Effector CD4-positive, alpha-beta T cell (primary cell): ENCODE measurements at regions not wholly inside any gene's neighbourhood (a gene's known extent, or its start where the extent isn't known, plus 50 kb on each side); places are given as distances from the start of the nearest gene placed in this dataset.

Experiments
- DNase-seq: peaks from one replicate; pipeline ENCODE4 v3.0.0-alpha.2; 2020

- no peak for DNase-seq
Measured at GRCh38 chr10:36148207-36148606, 506.1 kb upstream of the FZD8 start.

- no peak for DNase-seq
Measured at GRCh38 chr10:36147529-36147928, 505.4 kb upstream of the FZD8 start.

GRCh38 chr10:36141856-36142560 lies 499.9 kb upstream of the FZD8 start:
- DNase-seq = no peak

GRCh38 chr10:36129051-36129450 lies 487.0 kb upstream of the FZD8 start:
- DNase-seq = no peak

GRCh38 chr10:36126076-36126475 lies 484.0 kb upstream of the FZD8 start:
- DNase-seq = no peak

GRCh38 chr10:36119455-36119854 lies 477.4 kb upstream of the FZD8 start:
- DNase-seq = no peak

GRCh38 chr10:36118314-36118713 lies 476.2 kb upstream of the FZD8 start:
- no peak for DNase-seq

GRCh38 chr10:36117890-36118289 lies 475.8 kb upstream of the FZD8 start:
- DNase-seq = no peak

GRCh38 chr10:36117231-36117630 lies 475.1 kb upstream of the FZD8 start:
- DNase-seq = no peak

GRCh38 chr10:36116731-36117130 lies 474.6 kb upstream of the FZD8 start:
- no peak for DNase-seq

- no peak for DNase-seq
Measured at GRCh38 chr10:36116040-36116439, 473.9 kb upstream of the FZD8 start.

GRCh38 chr10:36115364-36115763 lies 473.3 kb upstream of the FZD8 start:
- no peak for DNase-seq

- no peak for DNase-seq
Measured at GRCh38 chr10:36114913-36115312, 472.8 kb upstream of the FZD8 start.

GRCh38 chr10:36114141-36114540 lies 472.0 kb upstream of the FZD8 start:
- DNase-seq = no peak

- DNase-seq = no peak
Measured at GRCh38 chr10:36111676-36112075, 469.6 kb upstream of the FZD8 start.

GRCh38 chr10:36110097-36110496 lies 468.0 kb upstream of the FZD8 start:
- no peak for DNase-seq

GRCh38 chr10:36109399-36110023 lies 467.4 kb upstream of the FZD8 start:
- DNase-seq = no peak

GRCh38 chr10:36097696-36098095 lies 455.6 kb upstream of the FZD8 start:
- no peak for DNase-seq

- no peak for DNase-seq
Measured at GRCh38 chr10:36096576-36096975, 454.5 kb upstream of the FZD8 start.

GRCh38 chr10:36094096-36094495 lies 452.0 kb upstream of the FZD8 start:
- no peak for DNase-seq

- no peak for DNase-seq
Measured at GRCh38 chr10:36092116-36092515, 450.0 kb upstream of the FZD8 start.

GRCh38 chr10:36091007-36091406 lies 448.9 kb upstream of the FZD8 start:
- no peak for DNase-seq

GRCh38 chr10:36089790-36090440 lies 447.8 kb upstream of the FZD8 start:
- DNase-seq = no peak
